GM23338 (cell line): ENCODE measurements at regions not wholly inside any gene's neighbourhood (a gene's known extent, or its start where the extent isn't known, plus 50 kb on each side); places are given as distances from the start of the nearest gene placed in this dataset.

ENCODE experiments used
- ATAC-seq: fragments of 200-7000 bp; cut with Tn5 transposase; 3 replicates; pipeline ENCODE4 v1.9.1; 2020
- DNase-seq: peaks from one replicate; pipeline ENCODE4 v3.0.0-alpha.2; 2015; ENCODE audit warnings: low spot score
- H2AFZ ChIP-seq: fragments of 200-600 bp; sonication (generic); 2 replicates; pipeline ENCODE4 v1.8.0; 2016; ENCODE audit warnings: antibody characterized with exemption, mild to moderate bottlenecking, moderate library complexity
- H3F3A ChIP-seq: fragments of 200-600 bp; sonication (generic); replicated peaks from 2 replicates; pipeline ENCODE4 v1.8.0; 2017; ENCODE audit warnings: antibody characterized with exemption, mixed run types, low read depth
- H3K27ac ChIP-seq: fragments of 200-600 bp; sonication (generic); 2 replicates; pipeline ENCODE4 v1.6.1; 2016; ENCODE audit warnings: low read depth
- H3K27me3 ChIP-seq: fragments of 200-600 bp; sonication (generic); 2 replicates; pipeline ENCODE4 v1.8.0; 2016; ENCODE audit warnings: mild to moderate bottlenecking, mixed run types, moderate library complexity; ENCODE audit not compliant: insufficient read depth
- H3K36me3 ChIP-seq: fragments of 200-600 bp; sonication (generic); 2 replicates; pipeline ENCODE4 v1.8.0; 2016; ENCODE audit warnings: mild to moderate bottlenecking; ENCODE audit not compliant: insufficient read depth
- H3K4me1 ChIP-seq: fragments of 200-600 bp; sonication (generic); 2 replicates; pipeline ENCODE4 v1.8.0; 2016; ENCODE audit warnings: mild to moderate bottlenecking, moderate library complexity; ENCODE audit not compliant: insufficient read depth
- H3K4me2 ChIP-seq: fragments of 200-600 bp; sonication (generic); 2 replicates; pipeline ENCODE4 v1.7.1; 2017; ENCODE audit warnings: mixed run types
- H3K4me3 ChIP-seq: fragments of 200-600 bp; sonication (generic); 2 replicates; pipeline ENCODE4 v1.6.1; 2016; ENCODE audit warnings: mixed run types
- H3K79me2 ChIP-seq: fragments of 200-600 bp; sonication (generic); replicated peaks from 2 replicates; pipeline ENCODE4 v1.8.0; 2017; ENCODE audit warnings: mild to moderate bottlenecking; ENCODE audit not compliant: insufficient read depth
- H3K9me2 ChIP-seq: fragments of 200-600 bp; sonication (generic); 2 replicates; pipeline ENCODE4 v1.8.0; 2017; ENCODE audit not compliant: insufficient read depth
- H4K20me1 ChIP-seq: fragments of 200-600 bp; sonication (generic); replicated peaks from 2 replicates; pipeline ENCODE4 v1.8.0; 2017; ENCODE audit warnings: mild to moderate bottlenecking; ENCODE audit not compliant: insufficient read depth
- H3K27ac Mint-ChIP-seq: 2 replicates; pipeline ENCODE4 v1.8.0; 2020; ENCODE audit warnings: inconsistent platforms, mild to moderate bottlenecking, moderate library complexity, mixed read lengths
- H3K27me3 Mint-ChIP-seq: 3 replicates; pipeline ENCODE4 v1.8.0; 2022; ENCODE audit warnings: low read depth, mild to moderate bottlenecking, moderate library complexity, mixed read lengths, inconsistent platforms; ENCODE audit not compliant: insufficient read depth, poor library complexity
- H3K36me3 Mint-ChIP-seq: 3 replicates; pipeline ENCODE4 v1.8.0; 2021; ENCODE audit warnings: low read depth, mild to moderate bottlenecking, inconsistent platforms, moderate library complexity, mixed read lengths
- H3K4me1 Mint-ChIP-seq: 3 replicates; pipeline ENCODE4 v1.8.0; 2020; ENCODE audit warnings: mild to moderate bottlenecking, inconsistent platforms, mixed read lengths
- H3K4me3 Mint-ChIP-seq: 3 replicates; pipeline ENCODE4 v1.8.0; 2021; ENCODE audit warnings: moderate library complexity, mild to moderate bottlenecking, inconsistent platforms, mixed read lengths
- H3K9me3 Mint-ChIP-seq: 3 replicates; pipeline ENCODE4 v1.8.0; 2020; ENCODE audit warnings: moderate library complexity, mild to moderate bottlenecking, inconsistent platforms, mixed read lengths
- CREB1 ChIP-seq: fragments of 250-450 bp; sonication (Bioruptor Pico); IDR thresholded peaks from 2 replicates; pipeline ENCODE4 v1.5.0; 2020; ENCODE audit warnings: low read depth, mild to moderate bottlenecking, moderate library complexity
- CTCF ChIP-seq, 2 experiments: fragments of 200-600 bp in 1 of 2; sonication (generic) in 1 of 2; conservative IDR thresholded peaks; 2 replicates each; pipeline versions ENCODE4 v1.5.1 to v1.6.1; 2016 to 2017; ENCODE audit warnings: antibody characterized with exemption in 2 of 2, low read depth in 2 of 2, mild to moderate bottlenecking in 2 of 2, moderate library complexity in 1 of 2
- ETS1 ChIP-seq: IDR thresholded peaks from 2 replicates; pipeline ENCODE4 v1.6.1; 2016; ENCODE audit warnings: antibody characterized with exemption
- EZH2phosphoT487 ChIP-seq: fragments of 200-600 bp; sonication (generic); IDR thresholded peaks from one replicate; pipeline ENCODE4 v1.8.1; 2018; ENCODE audit warnings: antibody characterized with exemption; ENCODE audit not compliant: unreplicated experiment
- JUNB ChIP-seq: IDR thresholded peaks from one replicate; pipeline ENCODE4 v1.6.1; 2016; ENCODE audit warnings: antibody characterized with exemption; ENCODE audit not compliant: unreplicated experiment
- NANOG ChIP-seq: IDR thresholded peaks from 2 replicates; pipeline ENCODE4 v1.6.1; 2016; ENCODE audit warnings: antibody characterized with exemption, borderline replicate concordance
- REST ChIP-seq: IDR thresholded peaks from one replicate; pipeline ENCODE4 v1.6.1; 2018; ENCODE audit warnings: antibody characterized with exemption; ENCODE audit not compliant: unreplicated experiment
- STAT1 ChIP-seq: IDR thresholded peaks from one replicate; pipeline ENCODE4 v1.6.1; 2016; ENCODE audit warnings: antibody characterized with exemption; ENCODE audit not compliant: unreplicated experiment
- ZNF114 ChIP-seq: fragments of 250-450 bp; sonication (Bioruptor Pico); IDR thresholded peaks from 2 replicates; pipeline ENCODE4 v1.5.0; 2020; ENCODE audit warnings: mild to moderate bottlenecking, moderate library complexity
- ZNF331 ChIP-seq: fragments of 250-450 bp; sonication (Bioruptor Pico); IDR thresholded peaks from 2 replicates; pipeline ENCODE4 v1.5.0; 2020; ENCODE audit warnings: low read depth, mild to moderate bottlenecking, moderate library complexity

- TF ChIP-seq EZH2phosphoT487 (no peak), ZNF331 (CRISPR knock-in tag) (no peak), CREB1 (CRISPR knock-in tag) (no peak), CTCF (conservative IDR thresholded peaks at IDR 0.05; ENCODE audit: low read depth in 2 of 2) (no peak), REST (no peak), STAT1 (no peak), ETS1 (no peak), NANOG (no peak), JUNB (no peak), ZNF114 (no peak)
These were observed 590.5 kb downstream of the CDH11 start (continued) for GRCh38 chr16:64531401-64531800.

GRCh38 chr16:64522548-64522947, 599.3 kb downstream of the CDH11 start:
- ATAC-seq: no peak
- H3K27me3 ChIP-seq: no peaks in the 10 kb centered on the region

More at GRCh38 chr16:64522548-64522947, 599.3 kb downstream of the CDH11 start:
- Mint-ChIP-seq H3K4me3 (no peak overlapping the region), H3K4me1 (no peaks in the 10 kb centered on the region), H3K27me3 (no peaks in the 10 kb centered on the region), H3K9me3 (no peaks in the 10 kb centered on the region), H3K27ac (no peak overlapping the region), H3K36me3 (no peaks in the 10 kb centered on the region)
- no peaks in the 10 kb centered on the region for H3K4me1 ChIP-seq
- H3K9me2 ChIP-seq: no peaks in the 10 kb centered on the region; the same call in 1 of the 2 replicates
- no peak overlapping the region for H3K27ac ChIP-seq
- DNase-seq: no peak
- TF ChIP-seq CREB1 (CRISPR knock-in tag) (no peak), NANOG (no peak), STAT1 (no peak)
- no peaks in the 10 kb centered on the region for H3K36me3 ChIP-seq
- no peaks in the 10 kb centered on the region for H4K20me1 ChIP-seq
- H2AFZ ChIP-seq: no peak overlapping the region
- H3K4me2 ChIP-seq: no peak overlapping the region
- no peaks in the 10 kb centered on the region for H3K79me2 ChIP-seq
- H3K4me3 ChIP-seq: no peak overlapping the region
- no peaks in the 10 kb centered on the region for H3F3A ChIP-seq
